ENCODE measurements at regions not wholly inside any gene's neighbourhood (a gene's known extent, or its start where the extent isn't known, plus 50 kb on each side); places are given as distances from the start of the nearest gene placed in this dataset.
"Not testable (repeated sequence)": the region's sequence is repeated elsewhere in the genome, so short reads cannot be mapped to it uniquely, and the experiment has no call there.

DNA sequence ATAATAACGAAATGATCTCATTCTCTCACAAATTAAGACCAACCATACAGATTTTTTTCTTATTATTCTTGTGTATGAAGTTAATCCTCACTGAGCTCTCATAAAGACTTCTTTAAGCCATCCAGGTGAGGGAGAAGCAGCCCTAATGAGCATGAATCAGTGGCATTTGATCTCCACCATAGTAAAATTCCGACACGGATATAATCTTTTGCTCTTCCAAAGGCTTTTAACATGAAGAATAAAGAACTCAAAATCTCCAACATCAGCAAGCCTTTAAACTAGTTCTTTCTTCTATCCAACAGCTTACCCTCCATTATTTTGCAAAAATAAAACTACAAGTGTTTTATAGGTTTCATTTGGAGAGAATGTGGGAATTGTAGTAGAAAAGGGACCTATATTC, 714.7 kb upstream of the NEGR1 start:
- Histone ChIP-seq H4K20me1 (ENCODE audit: insufficient read depth) (no peaks in the 10 kb centered on the region), H3F3A (ENCODE audit: insufficient read depth, low read length, poor library complexity, severe bottlenecking) (no peaks in the 10 kb centered on the region), H3K27ac (ENCODE audit: low read length) (no peak overlapping the region), H3K9me2 (ENCODE audit: insufficient read depth, low read length) (no peaks in the 10 kb centered on the region), H3K9me3 (ENCODE audit: low read length) (no peaks in the 10 kb centered on the region), H3K36me3 (ENCODE audit: insufficient read depth, low read length) (no peaks in the 10 kb centered on the region), H3K27me3 (ENCODE audit: insufficient read depth, low read depth, low read length) (no peaks in the 10 kb centered on the region), H3K4me3 (ENCODE audit: low read length) (no peak overlapping the region), H3K9ac (ENCODE audit: low read length) (no peak overlapping the region), H3K79me2 (replicated peaks; ENCODE audit: insufficient read depth, low read length) (no peaks in the 10 kb centered on the region), H2AFZ (ENCODE audit: low read depth, low read length) (no peak overlapping the region), H3K4me2 (ENCODE audit: low read length) (no peak overlapping the region)
- TF ChIP-seq EP300 (conservative IDR thresholded peaks at IDR 0.05; ENCODE audit: poor library complexity, severe bottlenecking) (no peak), EZH2 (IDR thresholded peaks at IDR 0.05; ENCODE audit: borderline replicate concordance, insufficient read depth, low read length, poor library complexity, severe bottlenecking) (no peak), SMC3 (conservative IDR thresholded peaks at IDR 0.05; ENCODE audit: poor library complexity) (no peak), POLR2AphosphoS5 (IDR thresholded peaks at IDR 0.05) (no peak), MXI1 (conservative IDR thresholded peaks at IDR 0.05; ENCODE audit: poor library complexity, severe bottlenecking) (no peak), RAD21 (conservative IDR thresholded peaks at IDR 0.05) (no peak), REST (IDR thresholded peaks at IDR 0.05; ENCODE audit: borderline replicate concordance) (no peak), TAF1 (IDR thresholded peaks at IDR 0.05; ENCODE audit: low read depth) (no peak)
- TF ChIP-seq, protein P1, sequence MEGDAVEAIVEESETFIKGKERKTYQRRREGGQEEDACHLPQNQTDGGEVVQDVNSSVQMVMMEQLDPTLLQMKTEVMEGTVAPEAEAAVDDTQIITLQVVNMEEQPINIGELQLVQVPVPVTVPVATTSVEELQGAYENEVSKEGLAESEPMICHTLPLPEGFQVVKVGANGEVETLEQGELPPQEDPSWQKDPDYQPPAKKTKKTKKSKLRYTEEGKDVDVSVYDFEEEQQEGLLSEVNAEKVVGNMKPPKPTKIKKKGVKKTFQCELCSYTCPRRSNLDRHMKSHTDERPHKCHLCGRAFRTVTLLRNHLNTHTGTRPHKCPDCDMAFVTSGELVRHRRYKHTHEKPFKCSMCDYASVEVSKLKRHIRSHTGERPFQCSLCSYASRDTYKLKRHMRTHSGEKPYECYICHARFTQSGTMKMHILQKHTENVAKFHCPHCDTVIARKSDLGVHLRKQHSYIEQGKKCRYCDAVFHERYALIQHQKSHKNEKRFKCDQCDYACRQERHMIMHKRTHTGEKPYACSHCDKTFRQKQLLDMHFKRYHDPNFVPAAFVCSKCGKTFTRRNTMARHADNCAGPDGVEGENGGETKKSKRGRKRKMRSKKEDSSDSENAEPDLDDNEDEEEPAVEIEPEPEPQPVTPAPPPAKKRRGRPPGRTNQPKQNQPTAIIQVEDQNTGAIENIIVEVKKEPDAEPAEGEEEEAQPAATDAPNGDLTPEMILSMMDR (IDR thresholded peaks at IDR 0.05; ENCODE audit: poor library complexity, severe bottlenecking) = no peak

GRCh38 chr1:72987871-72988270, 705.5 kb upstream of the NEGR1 start:
- H3F3A ChIP-seq (ENCODE audit: insufficient read depth, low read length, poor library complexity, severe bottlenecking); H3K4me3 ChIP-seq (ENCODE audit: low read length); H3K9me2 ChIP-seq (ENCODE audit: insufficient read depth, low read length); H3K9me3 ChIP-seq (ENCODE audit: low read length); H2AFZ ChIP-seq (ENCODE audit: low read depth, low read length); H3K27ac ChIP-seq (ENCODE audit: low read length); H3K9ac ChIP-seq (ENCODE audit: low read length); H4K20me1 ChIP-seq (ENCODE audit: insufficient read depth); H3K36me3 ChIP-seq (ENCODE audit: insufficient read depth, low read length); H3K79me2 ChIP-seq (replicated peaks; ENCODE audit: insufficient read depth, low read length); H3K4me2 ChIP-seq (ENCODE audit: low read length); H3K27me3 ChIP-seq (ENCODE audit: insufficient read depth, low read depth, low read length): not testable (repeated sequence)
